Neural progenitor cell (in vitro differentiated cells): ENCODE measurements at regions not wholly inside any gene's neighbourhood (a gene's known extent, or its start where the extent isn't known, plus 50 kb on each side); places are given as distances from the start of the nearest gene placed in this dataset.

Source experiments
- DNase-seq: peaks from one replicate; pipeline ENCODE4 v3.0.0-alpha.2; 2016; ENCODE audit warnings: low spot score
- H2AFZ ChIP-seq: fragments of 200-600 bp; sonication (generic); replicated peaks from 2 replicates; pipeline ENCODE4 v1.6.1; 2016; ENCODE audit warnings: antibody characterized with exemption
- H3F3A ChIP-seq: fragments of 200-600 bp; sonication (generic); 2 replicates; pipeline ENCODE4 v1.6.1; 2016; ENCODE audit warnings: antibody characterized with exemption, low read depth
- H3K27ac ChIP-seq: fragments of 200-600 bp; sonication (generic); 2 replicates; pipeline ENCODE4 v1.5.1; 2016; ENCODE audit warnings: mild to moderate bottlenecking
- H3K27me3 ChIP-seq: fragments of 200-600 bp; sonication (generic); 2 replicates; pipeline ENCODE4 v1.6.1; 2016; ENCODE audit warnings: mild to moderate bottlenecking, moderate library complexity
- H3K36me3 ChIP-seq: fragments of 200-600 bp; sonication (generic); 2 replicates; pipeline ENCODE4 v1.5.1; 2016
- H3K4me1 ChIP-seq: fragments of 200-600 bp; sonication (generic); 2 replicates; pipeline ENCODE4 v1.6.1; 2016; ENCODE audit warnings: mixed run types
- H3K4me2 ChIP-seq: fragments of 200-600 bp; sonication (generic); 2 replicates; pipeline ENCODE4 v1.6.1; 2016
- H3K4me3 ChIP-seq: fragments of 200-600 bp; sonication (generic); 2 replicates; pipeline ENCODE4 v1.5.1; 2016
- H3K79me2 ChIP-seq: fragments of 200-600 bp; sonication (generic); 2 replicates; pipeline ENCODE4 v1.6.1; 2016; ENCODE audit warnings: low read depth
- H3K9ac ChIP-seq: fragments of 200-600 bp; sonication (generic); 2 replicates; pipeline ENCODE4 v1.6.1; 2016
- H3K9me3 ChIP-seq: fragments of 200-600 bp; sonication (generic); 2 replicates; pipeline ENCODE4 v1.5.1; 2016; ENCODE audit warnings: low read depth
- H4K20me1 ChIP-seq: fragments of 200-600 bp; sonication (generic); 2 replicates; pipeline ENCODE4 v1.6.1; 2016; ENCODE audit warnings: low read depth
- H3K27ac Mint-ChIP-seq: 3 replicates; pipeline ENCODE4 v1.8.0; 2021; ENCODE audit warnings: mixed read lengths
- H3K27me3 Mint-ChIP-seq: 2 replicates; pipeline ENCODE4 v1.8.0; 2022; ENCODE audit warnings: low read depth, mild to moderate bottlenecking, inconsistent platforms, moderate library complexity, mixed read lengths; ENCODE audit not compliant: insufficient read depth
- H3K36me3 Mint-ChIP-seq: 3 replicates; pipeline ENCODE4 v1.8.0; 2021; ENCODE audit warnings: mixed read lengths
- H3K4me1 Mint-ChIP-seq: 3 replicates; pipeline ENCODE4 v1.8.0; 2021; ENCODE audit warnings: mixed read lengths
- H3K4me3 Mint-ChIP-seq: 3 replicates; pipeline ENCODE4 v1.8.0; 2021; ENCODE audit warnings: mild to moderate bottlenecking, moderate library complexity, mixed read lengths
- H3K9me3 Mint-ChIP-seq: 3 replicates; pipeline ENCODE4 v1.8.0; 2020; ENCODE audit warnings: mixed read lengths
- EZH2 ChIP-seq: fragments of 200-600 bp; sonication (generic); IDR thresholded peaks from 2 replicates; pipeline ENCODE4 v1.6.1; 2017; ENCODE audit warnings: antibody characterized with exemption, mild to moderate bottlenecking, moderate library complexity
- EZH2phosphoT487 ChIP-seq: fragments of 200-600 bp; sonication (generic); IDR thresholded peaks from 2 replicates; pipeline ENCODE4 v1.6.1; 2017; ENCODE audit warnings: antibody characterized with exemption
- TF ChIP-seq, protein P1 (sequence below): fragments of 200-600 bp; sonication (generic); IDR thresholded peaks from 2 replicates; pipeline ENCODE4 v1.5.1; 2017; ENCODE audit warnings: antibody characterized with exemption, mild to moderate bottlenecking

DNA sequence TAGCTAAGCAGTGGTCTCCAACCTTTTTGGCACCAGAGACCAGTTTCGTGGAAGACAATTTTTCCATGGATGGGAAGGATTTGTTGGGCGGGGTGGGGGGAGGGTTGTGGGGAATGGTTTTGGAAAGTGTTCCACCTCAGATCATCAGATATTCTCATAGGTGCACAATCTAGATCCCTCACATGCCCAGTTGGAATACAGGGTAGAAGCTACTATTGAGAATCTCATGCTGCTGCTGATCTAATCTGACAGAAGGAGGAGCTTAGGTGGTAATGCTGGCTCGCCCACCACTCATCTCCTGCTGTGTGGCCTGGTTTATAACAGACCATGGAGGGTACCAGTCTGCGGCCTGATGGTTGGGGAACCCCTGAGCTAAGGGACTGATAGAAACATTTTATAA lies 662.7 kb upstream of the RGMB start:
- no peak overlapping the region for H2AFZ ChIP-seq
- H3K27ac ChIP-seq, result no peak overlapping the region
- H3K27ac Mint-ChIP-seq, result no peak overlapping the region
- H3K4me1 ChIP-seq, result no peaks in the 10 kb centered on the region
- H3K9ac ChIP-seq, result no peak overlapping the region
- H3K27me3 Mint-ChIP-seq, result peaks cover 2% of the 10 kb centered on the region
- no peak overlapping the region for H3K4me2 ChIP-seq
- TF ChIP-seq EZH2, result no peak
- TF ChIP-seq, protein P1, sequence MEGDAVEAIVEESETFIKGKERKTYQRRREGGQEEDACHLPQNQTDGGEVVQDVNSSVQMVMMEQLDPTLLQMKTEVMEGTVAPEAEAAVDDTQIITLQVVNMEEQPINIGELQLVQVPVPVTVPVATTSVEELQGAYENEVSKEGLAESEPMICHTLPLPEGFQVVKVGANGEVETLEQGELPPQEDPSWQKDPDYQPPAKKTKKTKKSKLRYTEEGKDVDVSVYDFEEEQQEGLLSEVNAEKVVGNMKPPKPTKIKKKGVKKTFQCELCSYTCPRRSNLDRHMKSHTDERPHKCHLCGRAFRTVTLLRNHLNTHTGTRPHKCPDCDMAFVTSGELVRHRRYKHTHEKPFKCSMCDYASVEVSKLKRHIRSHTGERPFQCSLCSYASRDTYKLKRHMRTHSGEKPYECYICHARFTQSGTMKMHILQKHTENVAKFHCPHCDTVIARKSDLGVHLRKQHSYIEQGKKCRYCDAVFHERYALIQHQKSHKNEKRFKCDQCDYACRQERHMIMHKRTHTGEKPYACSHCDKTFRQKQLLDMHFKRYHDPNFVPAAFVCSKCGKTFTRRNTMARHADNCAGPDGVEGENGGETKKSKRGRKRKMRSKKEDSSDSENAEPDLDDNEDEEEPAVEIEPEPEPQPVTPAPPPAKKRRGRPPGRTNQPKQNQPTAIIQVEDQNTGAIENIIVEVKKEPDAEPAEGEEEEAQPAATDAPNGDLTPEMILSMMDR, result no peak
- TF ChIP-seq EZH2phosphoT487, result no peak
- H3K9me3 ChIP-seq, result no peaks in the 10 kb centered on the region
- no peak overlapping the region for H3K4me3 ChIP-seq
- no peaks in the 10 kb centered on the region for H3K9me3 Mint-ChIP-seq
- H3K36me3 ChIP-seq, result no peaks in the 10 kb centered on the region
- H3K4me1 Mint-ChIP-seq, result no peaks in the 10 kb centered on the region
- no peaks in the 10 kb centered on the region for H3K27me3 ChIP-seq
- no peak for DNase-seq
- H3F3A ChIP-seq, result no peaks in the 10 kb centered on the region
- no peak overlapping the region for H3K4me3 Mint-ChIP-seq
- no peaks in the 10 kb centered on the region for H4K20me1 ChIP-seq
- no peaks in the 10 kb centered on the region for H3K79me2 ChIP-seq
- no peaks in the 10 kb centered on the region for H3K36me3 Mint-ChIP-seq

DNA sequence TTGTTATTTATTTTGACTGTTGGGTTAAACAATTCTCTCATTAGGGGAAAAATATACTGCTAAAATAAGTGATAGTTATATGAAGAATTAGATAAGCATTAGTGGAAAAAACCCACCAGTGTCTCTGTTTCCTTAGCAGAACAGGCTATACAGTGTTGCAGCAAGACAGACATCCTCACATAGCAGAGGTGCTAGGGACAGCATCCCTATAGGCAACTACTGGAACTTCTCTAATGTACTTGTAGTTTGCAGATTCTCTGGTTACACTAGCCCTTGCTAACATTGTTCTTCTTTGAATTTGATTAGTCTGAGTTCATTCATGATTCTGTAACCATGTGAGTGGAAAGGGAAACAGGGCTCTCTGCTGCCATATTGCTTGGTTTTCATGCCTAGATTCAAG lies 661.8 kb upstream of the RGMB start:
- TF ChIP-seq EZH2 (no peak), EZH2phosphoT487 (no peak)
- TF ChIP-seq, protein P1, result no peak
- Mint-ChIP-seq H3K27me3 (peaks cover 2% of the 10 kb centered on the region), H3K4me3 (no peak overlapping the region)

DNA sequence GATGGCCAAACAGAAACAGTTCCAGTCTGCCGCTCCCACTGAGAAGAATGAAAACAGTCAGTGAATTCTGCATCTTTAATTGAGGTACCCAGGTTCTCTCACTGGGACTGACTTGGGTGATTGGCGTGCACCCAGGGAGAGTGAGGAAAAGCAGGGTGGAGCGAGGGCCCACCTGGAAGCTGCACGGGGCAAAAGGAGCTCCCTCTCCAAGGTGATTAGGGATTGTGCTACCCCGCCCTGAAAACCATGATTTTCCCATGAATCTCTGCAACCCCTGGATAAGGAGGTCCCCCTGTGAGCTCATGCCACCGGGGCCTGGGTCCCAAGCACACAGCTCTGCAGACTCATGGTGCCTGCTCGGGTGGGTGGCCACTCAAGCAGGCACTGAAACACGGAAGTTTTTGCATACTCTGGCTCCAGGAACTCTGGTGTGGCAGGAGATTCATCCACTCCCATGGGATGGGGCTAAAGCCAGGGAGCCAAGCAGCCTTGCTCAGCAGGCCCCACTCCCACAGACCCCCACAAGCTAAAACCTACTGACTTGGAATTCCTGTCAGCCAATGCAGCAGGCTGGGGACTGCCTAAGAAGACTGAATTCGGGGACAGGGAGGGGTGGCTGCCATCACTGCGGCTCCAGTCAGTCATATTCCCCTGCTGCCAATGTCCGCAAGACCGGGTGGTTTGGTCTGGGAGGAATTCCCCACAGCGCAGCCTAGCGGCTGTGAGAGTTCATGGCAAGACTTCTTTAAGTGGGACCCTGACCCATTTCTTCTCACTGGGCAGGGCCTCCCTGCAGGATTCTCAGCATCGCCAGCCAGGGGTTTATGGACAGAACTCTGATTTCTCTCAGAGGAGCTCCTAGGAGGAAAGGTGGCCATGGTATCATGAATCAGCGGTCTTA lies 652.2 kb upstream of the RGMB start:
- Mint-ChIP-seq H3K4me1 (no peaks in the 10 kb centered on the region), H3K4me3 (no peak overlapping the region), H3K27me3 (peaks cover 2% of the 10 kb centered on the region), H3K36me3 (no peaks in the 10 kb centered on the region), H3K27ac (no peak overlapping the region), H3K9me3 (no peaks in the 10 kb centered on the region)
- no peaks in the 10 kb centered on the region for H3K27me3 ChIP-seq
- TF ChIP-seq EZH2 (no peak), EZH2phosphoT487 (no peak)
- TF ChIP-seq, protein P1, result no peak
- no peaks in the 10 kb centered on the region for H3F3A ChIP-seq
- no peaks in the 10 kb centered on the region for H3K9me3 ChIP-seq
- no peak overlapping the region for H3K9ac ChIP-seq
- no peaks in the 10 kb centered on the region for H3K36me3 ChIP-seq
- H3K4me2 ChIP-seq, result no peak overlapping the region
- no peak for DNase-seq
- H3K4me3 ChIP-seq, result no peak overlapping the region
- no peak overlapping the region for H3K27ac ChIP-seq
- no peaks in the 10 kb centered on the region for H3K4me1 ChIP-seq
- no peaks in the 10 kb centered on the region for H3K79me2 ChIP-seq
- H4K20me1 ChIP-seq, result no peaks in the 10 kb centered on the region
- peak overlapping the region; percentile 57 for H2AFZ ChIP-seq

More for the DNA sequence above, 661.8 kb upstream of the RGMB start:
- no peak overlapping the region for H3K4me2 ChIP-seq
- no peak overlapping the region for H3K27ac ChIP-seq
- H3K79me2 ChIP-seq, result no peaks in the 10 kb centered on the region
- H3K4me1 ChIP-seq, result no peaks in the 10 kb centered on the region
- H3K4me3 ChIP-seq, result no peak overlapping the region
- H3F3A ChIP-seq, result no peaks in the 10 kb centered on the region
- no peaks in the 10 kb centered on the region for H3K9me3 ChIP-seq
- DNase-seq, result no peak
- Mint-ChIP-seq H3K9me3 (no peaks in the 10 kb centered on the region), H3K27ac (no peak overlapping the region), H3K4me1 (no peaks in the 10 kb centered on the region), H3K36me3 (no peaks in the 10 kb centered on the region)
- no peaks in the 10 kb centered on the region for H3K36me3 ChIP-seq
- no peak overlapping the region for H2AFZ ChIP-seq
- H3K27me3 ChIP-seq, result no peaks in the 10 kb centered on the region
- no peaks in the 10 kb centered on the region for H4K20me1 ChIP-seq
- no peak overlapping the region for H3K9ac ChIP-seq
